Gastrocnemius medialis (tissue), 4 donors: ENCODE measurements at regions not wholly inside any gene's neighbourhood (a gene's known extent, or its start where the extent isn't known, plus 50 kb on each side); places are given as distances from the start of the nearest gene placed in this dataset.
"Not testable (repeated sequence)": the region's sequence is repeated elsewhere in the genome, so short reads cannot be mapped to it uniquely, and the experiment has no call there.

ENCODE experiments used
- ATAC-seq, 2 donors: fragments of 150-250 bp; one replicate each; pipeline ENCODE4 v1.9.1; 2016
- DNase-seq, 2 donors: peaks; one replicate each; pipeline ENCODE4 v3.0.0-alpha.2; 2019
- H3K27ac ChIP-seq, 4 donors: fragments of 200-600 bp; sonication (generic); 1 replicate in 1 of 4; 2 replicates in 3 of 4; pipeline ENCODE4 v1.5.1; 2016 to 2018; ENCODE audit warnings: mild to moderate bottlenecking in 2 of 4, moderate library complexity in 1 of 4
- H3K27me3 ChIP-seq, 3 donors: fragments of 200-600 bp; sonication (generic) in 2 of 3; 1 replicate in 1 of 3; 2 replicates in 2 of 3; pipeline versions ENCODE4 v1.5.1 to v1.6.0; 2016 to 2019; ENCODE audit warnings: mild to moderate bottlenecking in 1 of 3, moderate library complexity in 1 of 3
- H3K36me3 ChIP-seq, 2 donors: fragments of 200-600 bp; sonication (generic) in 1 of 2; one replicate each; pipeline ENCODE4 v1.5.1; 2017 to 2018
- H3K4me1 ChIP-seq, 2 donors: fragments of 200-600 bp; sonication (generic) in 1 of 2; one replicate each; pipeline ENCODE4 v1.5.1; 2016 to 2017; ENCODE audit warnings: mild to moderate bottlenecking in 2 of 2
- H3K4me3 ChIP-seq, 4 donors: fragments of 200-600 bp; sonication (generic) in 3 of 4; 1 replicate in 1 of 4; 2 replicates in 3 of 4; pipeline ENCODE4 v1.5.1; 2016 to 2019; ENCODE audit warnings: mild to moderate bottlenecking in 2 of 4
- H3K9me3 ChIP-seq, 3 donors: fragments of 200-600 bp; sonication (generic) in 2 of 3; 1 replicate in 1 of 3; 2 replicates in 2 of 3; pipeline ENCODE4 v1.5.1; 2016 to 2019
- POLR2A ChIP-seq, 2 donors: fragments of 450-650 bp; IDR thresholded peaks; one replicate each; pipeline ENCODE4 v1.6.1; 2017; ENCODE audit warnings: antibody characterized with exemption in 2 of 2, mild to moderate bottlenecking in 2 of 2, moderate library complexity in 2 of 2
- in situ Hi-C, 4 donors: fragments of 200-750 bp; cut with MboI; loops; one replicate each; pipeline versions ENCODE4 v1.15.0 to v1.8.0; 2017; ENCODE audit warnings: low sequenced_read_pairs in 4 of 4
- intact Hi-C: fragments of 100-400 bp; cut with DNase I; formaldehyde crosslinking; loops from one replicate; pipeline ENCODE4 v1.15.1; 2023; ENCODE audit warnings: low total_unique reads
- TF ChIP-seq, protein P1 (sequence below), 5 experiments: fragments of 450-650 bp in 3 of 5; fragments of 200-600 bp in 2 of 5; sonication (generic) in 2 of 5; IDR thresholded peaks in 4 of 5; conservative IDR thresholded peaks in 1 of 5; 1 replicate in 4 of 5; 2 replicates in 1 of 5; pipeline ENCODE4 v1.5.1; 2016 to 2019; ENCODE audit warnings: antibody characterized with exemption in 5 of 5, mild to moderate bottlenecking in 3 of 5, moderate library complexity in 3 of 5

DNA sequence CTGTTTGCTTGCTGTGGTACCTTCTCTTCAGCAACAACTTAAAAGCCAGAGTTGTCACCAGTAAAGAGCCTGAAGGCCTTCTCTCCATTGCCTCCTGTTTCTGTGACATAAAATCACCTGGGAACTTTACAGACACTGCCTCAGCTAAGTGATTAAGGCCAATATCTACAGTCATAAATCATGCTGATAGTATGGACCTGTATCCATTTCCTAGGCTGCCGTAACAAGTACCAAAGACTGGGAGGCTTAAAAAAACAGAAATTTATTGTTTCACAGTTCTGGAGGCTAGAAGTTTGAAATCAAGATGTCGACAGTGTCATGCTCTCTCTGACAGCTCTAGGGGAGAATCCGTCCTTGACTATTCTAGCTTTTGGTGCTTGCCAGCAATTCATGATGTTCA, 108.4 kb upstream of the UNC5B start:
- intact Hi-C loops = no loop called here
- ATAC-seq (no peak), DNase-seq (no peak)
- no peak overlapping the region for H3K4me3 ChIP-seq
- no peaks in the 10 kb centered on the region for H3K9me3 ChIP-seq
- H3K27ac ChIP-seq = no peak overlapping the region
- no peaks in the 10 kb centered on the region for H3K36me3 ChIP-seq
- H3K27me3 ChIP-seq = no peaks in the 10 kb centered on the region
- TF ChIP-seq, protein P1, sequence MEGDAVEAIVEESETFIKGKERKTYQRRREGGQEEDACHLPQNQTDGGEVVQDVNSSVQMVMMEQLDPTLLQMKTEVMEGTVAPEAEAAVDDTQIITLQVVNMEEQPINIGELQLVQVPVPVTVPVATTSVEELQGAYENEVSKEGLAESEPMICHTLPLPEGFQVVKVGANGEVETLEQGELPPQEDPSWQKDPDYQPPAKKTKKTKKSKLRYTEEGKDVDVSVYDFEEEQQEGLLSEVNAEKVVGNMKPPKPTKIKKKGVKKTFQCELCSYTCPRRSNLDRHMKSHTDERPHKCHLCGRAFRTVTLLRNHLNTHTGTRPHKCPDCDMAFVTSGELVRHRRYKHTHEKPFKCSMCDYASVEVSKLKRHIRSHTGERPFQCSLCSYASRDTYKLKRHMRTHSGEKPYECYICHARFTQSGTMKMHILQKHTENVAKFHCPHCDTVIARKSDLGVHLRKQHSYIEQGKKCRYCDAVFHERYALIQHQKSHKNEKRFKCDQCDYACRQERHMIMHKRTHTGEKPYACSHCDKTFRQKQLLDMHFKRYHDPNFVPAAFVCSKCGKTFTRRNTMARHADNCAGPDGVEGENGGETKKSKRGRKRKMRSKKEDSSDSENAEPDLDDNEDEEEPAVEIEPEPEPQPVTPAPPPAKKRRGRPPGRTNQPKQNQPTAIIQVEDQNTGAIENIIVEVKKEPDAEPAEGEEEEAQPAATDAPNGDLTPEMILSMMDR (IDR thresholded peaks at IDR 0.05 in 4 of 5, conservative IDR thresholded peaks at IDR 0.05 in 1 of 5) = no peak
- no peak for TF ChIP-seq POLR2A (IDR thresholded peaks at IDR 0.05)
- H3K4me1 ChIP-seq = no peaks in the 10 kb centered on the region
- in situ Hi-C loops = no loop called here

DNA sequence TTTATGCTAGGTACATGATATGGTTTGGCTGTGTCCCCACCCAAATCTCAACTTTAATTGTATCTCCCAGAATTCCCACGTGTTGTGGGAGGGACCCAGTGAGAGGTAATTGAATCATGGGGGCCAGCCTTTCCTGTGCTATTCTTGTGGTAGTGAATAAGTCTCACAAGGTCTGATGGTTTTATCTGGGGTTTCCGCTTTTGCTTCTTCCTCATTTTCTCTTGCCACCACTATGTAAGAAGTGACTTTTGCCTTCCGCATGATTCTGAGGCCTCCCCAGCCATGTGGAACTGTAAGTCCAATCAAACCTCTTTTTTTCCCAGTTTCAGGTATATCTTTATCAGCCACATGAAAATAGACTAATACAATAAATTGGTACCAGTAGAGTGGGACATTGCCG, 106.2 kb upstream of the UNC5B start:
- in situ Hi-C loops, H3K27me3 ChIP-seq, H3K4me1 ChIP-seq, H3K27ac ChIP-seq, intact Hi-C loops, H3K4me3 ChIP-seq, H3K36me3 ChIP-seq, DNase-seq, H3K9me3 ChIP-seq, ATAC-seq: not testable (repeated sequence)

DNA sequence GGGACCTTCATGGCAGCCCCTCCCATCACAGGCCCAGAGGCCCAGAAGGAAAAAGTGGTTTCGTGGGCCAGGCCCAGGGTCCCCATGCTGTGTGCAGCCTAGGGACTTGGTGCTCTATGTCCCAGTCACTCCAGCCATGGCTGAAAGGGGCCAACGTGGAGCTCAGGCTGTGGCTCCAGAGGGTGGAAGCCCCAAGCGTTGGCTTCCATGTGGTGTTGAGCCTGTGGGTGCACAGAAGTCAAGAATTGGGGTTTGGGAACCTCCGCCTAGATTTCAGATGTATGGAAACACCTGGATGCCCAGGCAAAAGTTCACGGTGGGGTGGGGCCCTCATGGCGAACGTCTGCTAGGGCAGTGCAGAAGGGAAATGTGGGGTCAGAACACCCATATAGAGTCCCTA, 105.3 kb upstream of the UNC5B start:
- ATAC-seq, intact Hi-C loops, DNase-seq, H3K27ac ChIP-seq, H3K36me3 ChIP-seq, H3K27me3 ChIP-seq, in situ Hi-C loops, H3K9me3 ChIP-seq, H3K4me1 ChIP-seq, H3K4me3 ChIP-seq: not testable (repeated sequence)

DNA sequence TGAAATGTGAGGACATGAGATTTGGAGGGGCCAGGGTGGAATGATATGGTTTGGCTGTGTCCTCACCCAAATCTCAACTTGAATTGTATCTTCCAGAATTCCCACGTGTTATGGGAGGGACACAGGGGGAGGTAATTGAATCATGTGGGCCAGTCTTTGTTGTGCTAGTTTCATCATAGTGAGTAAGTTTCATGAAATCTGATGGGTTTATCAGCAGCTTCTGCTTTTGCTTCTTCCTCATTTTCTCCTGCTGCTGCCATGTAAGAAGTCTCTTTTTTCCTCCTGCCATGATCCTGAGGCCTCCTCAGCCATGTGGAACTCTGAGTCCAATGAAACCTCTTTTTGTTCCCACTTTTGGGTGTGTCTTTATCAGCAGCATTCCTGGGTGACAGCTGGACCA, 104.3 kb upstream of the UNC5B start:
- H3K9me3 ChIP-seq, DNase-seq, H3K4me1 ChIP-seq, H3K4me3 ChIP-seq, H3K27me3 ChIP-seq, intact Hi-C loops, H3K36me3 ChIP-seq, ATAC-seq, H3K27ac ChIP-seq, in situ Hi-C loops: not testable (repeated sequence)

DNA sequence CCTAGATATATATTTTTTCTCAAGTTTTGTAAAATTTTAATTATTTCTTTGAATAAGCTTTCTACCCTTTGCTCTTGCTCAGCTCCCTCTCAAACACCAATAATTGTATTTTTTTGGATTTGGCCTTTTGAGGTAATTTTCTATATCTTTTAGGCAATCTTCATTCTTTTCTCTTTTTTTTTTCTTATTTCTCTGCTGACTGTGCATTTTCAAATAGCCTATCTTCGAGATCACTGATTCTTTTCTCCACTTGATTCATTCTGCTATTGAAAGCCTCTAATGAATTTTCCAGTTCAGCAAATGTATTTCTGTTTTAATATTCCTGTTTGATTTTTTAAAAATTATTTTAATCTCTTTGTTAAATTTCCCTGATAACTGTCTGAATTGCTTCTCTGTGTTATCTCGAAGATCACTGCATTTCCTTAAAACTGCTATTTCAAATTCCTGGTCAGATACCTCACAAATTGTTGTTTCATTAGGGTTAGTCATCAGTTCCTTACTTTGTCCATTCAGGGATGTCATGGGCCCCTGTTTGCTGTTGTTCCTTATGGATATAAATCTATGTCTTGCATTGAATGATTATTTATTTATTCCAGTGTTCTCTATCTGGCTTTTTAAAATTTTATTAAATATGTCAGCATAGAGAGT, 100.1 kb upstream of the UNC5B start:
- Histone ChIP-seq H3K27me3 (no peaks in the 10 kb centered on the region), H3K27ac (no peak overlapping the region), H3K4me3 (no peak overlapping the region), H3K36me3 (no peaks in the 10 kb centered on the region), H3K9me3 (no peaks in the 10 kb centered on the region), H3K4me1 (no peaks in the 10 kb centered on the region)
- in situ Hi-C loops (no loop called here), intact Hi-C loops (no loop called here)
- TF ChIP-seq POLR2A (IDR thresholded peaks at IDR 0.05) = no peak
- TF ChIP-seq, protein P1 (IDR thresholded peaks at IDR 0.05 in 4 of 5, conservative IDR thresholded peaks at IDR 0.05 in 1 of 5) = no peak
- ATAC-seq (no peak), DNase-seq (no peak)

DNA sequence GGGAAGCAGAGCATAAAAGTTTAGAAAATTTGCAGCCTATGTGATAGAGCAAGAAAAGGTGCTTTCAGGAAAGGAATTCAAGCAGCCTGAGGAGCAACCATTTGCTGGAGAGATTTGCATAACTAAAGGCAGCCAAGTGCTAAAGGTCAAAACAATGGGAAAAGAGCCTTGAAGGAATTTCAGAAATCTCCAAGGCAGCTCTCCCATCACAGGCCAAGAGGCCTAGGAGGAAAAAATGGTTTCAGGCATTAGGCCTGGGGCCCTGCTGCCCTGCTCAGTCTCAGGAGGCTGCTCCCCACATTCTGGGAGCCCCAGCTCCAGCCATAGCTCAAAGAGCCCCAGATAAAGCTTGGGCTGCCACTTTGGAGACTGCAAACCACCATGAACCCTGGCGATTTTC, 95.9 kb upstream of the UNC5B start:
- Histone ChIP-seq H3K9me3 (peaks cover 0 to 7% (median 0%) of the 10 kb centered on the region in 3 donors), H3K36me3 (no peaks in the 10 kb centered on the region), H3K4me3 (no peak overlapping the region), H3K27me3 (no peaks in the 10 kb centered on the region), H3K4me1 (no peaks in the 10 kb centered on the region), H3K27ac (no peak overlapping the region)
- DNase-seq = no peak
- in situ Hi-C loops (no loop called here), intact Hi-C loops (no loop called here)
- no peak for ATAC-seq
- TF ChIP-seq, protein P1 (IDR thresholded peaks at IDR 0.05 in 4 of 5, conservative IDR thresholded peaks at IDR 0.05 in 1 of 5) = no peak
- TF ChIP-seq POLR2A (IDR thresholded peaks at IDR 0.05) = no peak

DNA sequence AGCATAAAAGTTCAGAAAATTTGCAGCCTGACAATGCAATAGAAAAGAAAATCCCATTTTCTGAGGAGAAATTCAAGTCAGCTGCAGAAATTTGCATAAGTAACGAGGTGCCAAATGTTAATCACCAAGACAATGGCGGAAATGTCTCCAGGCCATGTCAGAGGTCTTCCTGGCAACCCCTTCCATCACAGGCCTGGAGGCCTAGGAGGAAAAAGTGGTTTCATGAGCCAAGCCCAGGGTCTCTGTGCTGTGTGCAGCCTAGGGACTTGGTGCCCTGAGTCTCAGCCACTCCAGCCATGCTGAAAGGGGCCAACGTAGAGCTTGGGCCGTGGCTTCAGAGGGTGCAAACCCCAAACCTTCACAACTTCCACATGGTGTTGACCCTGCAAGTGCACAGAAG, 94.8 kb upstream of the UNC5B start:
- intact Hi-C loops = not testable (repeated sequence)

More for the DNA sequence above, 94.8 kb upstream of the UNC5B start:
- H3K4me3 ChIP-seq, in situ Hi-C loops, H3K9me3 ChIP-seq, H3K4me1 ChIP-seq, H3K27me3 ChIP-seq, ATAC-seq, DNase-seq, H3K36me3 ChIP-seq, H3K27ac ChIP-seq: not testable (repeated sequence)
